Esophagus muscularis mucosa (tissue), 4 donors: ENCODE measurements at regions not wholly inside any gene's neighbourhood (a gene's known extent, or its start where the extent isn't known, plus 50 kb on each side); places are given as distances from the start of the nearest gene placed in this dataset.

Experiments
- EP300 ChIP-seq: sonication (generic); formaldehyde crosslinking; IDR thresholded peaks from one replicate; pipeline ENCODE4 v1.6.1; 2017; ENCODE audit warnings: antibody characterized with exemption
- POLR2A ChIP-seq: fragments of 450-650 bp; IDR thresholded peaks from one replicate; pipeline ENCODE4 v1.6.1; 2017; ENCODE audit warnings: antibody characterized with exemption, moderate library complexity, mild to moderate bottlenecking, low read depth
- POLR2AphosphoS5 ChIP-seq, 2 donors: sonication (generic); formaldehyde crosslinking; IDR thresholded peaks; one replicate each; pipeline ENCODE4 v1.6.1; 2017; ENCODE audit warnings: antibody characterized with exemption in 2 of 2
- TF ChIP-seq, protein P1 (sequence below), 3 experiments: fragments of 200-600 bp in 2 of 3; fragments of 450-650 bp in 1 of 3; sonication (generic) in 2 of 3; IDR thresholded peaks; one replicate each; pipeline ENCODE4 v1.5.1; 2017 to 2019; ENCODE audit warnings: antibody characterized with exemption in 3 of 3, mild to moderate bottlenecking in 2 of 3, moderate library complexity in 1 of 3

DNA sequence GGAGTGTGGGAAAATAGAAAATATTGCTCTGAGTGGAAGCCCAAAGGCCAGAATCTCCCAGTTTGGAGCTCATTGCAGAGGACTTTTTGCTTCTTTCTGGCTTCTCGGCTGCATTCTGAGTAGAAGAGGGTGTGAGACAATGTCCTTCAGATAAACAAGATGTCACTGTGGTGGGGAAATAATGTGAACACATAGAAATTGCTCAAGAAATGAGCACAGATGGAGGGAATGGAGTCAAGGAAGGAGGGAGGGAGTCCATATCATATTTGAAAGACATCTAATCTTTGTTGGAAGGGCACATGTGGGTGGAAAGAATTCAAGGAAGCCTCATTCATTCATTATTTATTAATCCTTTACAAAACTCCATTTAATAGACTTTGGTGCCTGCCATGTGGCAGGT, 145.3 kb downstream of the FAM43A start:
- TF ChIP-seq POLR2A, result no peak
- TF ChIP-seq, protein P1, sequence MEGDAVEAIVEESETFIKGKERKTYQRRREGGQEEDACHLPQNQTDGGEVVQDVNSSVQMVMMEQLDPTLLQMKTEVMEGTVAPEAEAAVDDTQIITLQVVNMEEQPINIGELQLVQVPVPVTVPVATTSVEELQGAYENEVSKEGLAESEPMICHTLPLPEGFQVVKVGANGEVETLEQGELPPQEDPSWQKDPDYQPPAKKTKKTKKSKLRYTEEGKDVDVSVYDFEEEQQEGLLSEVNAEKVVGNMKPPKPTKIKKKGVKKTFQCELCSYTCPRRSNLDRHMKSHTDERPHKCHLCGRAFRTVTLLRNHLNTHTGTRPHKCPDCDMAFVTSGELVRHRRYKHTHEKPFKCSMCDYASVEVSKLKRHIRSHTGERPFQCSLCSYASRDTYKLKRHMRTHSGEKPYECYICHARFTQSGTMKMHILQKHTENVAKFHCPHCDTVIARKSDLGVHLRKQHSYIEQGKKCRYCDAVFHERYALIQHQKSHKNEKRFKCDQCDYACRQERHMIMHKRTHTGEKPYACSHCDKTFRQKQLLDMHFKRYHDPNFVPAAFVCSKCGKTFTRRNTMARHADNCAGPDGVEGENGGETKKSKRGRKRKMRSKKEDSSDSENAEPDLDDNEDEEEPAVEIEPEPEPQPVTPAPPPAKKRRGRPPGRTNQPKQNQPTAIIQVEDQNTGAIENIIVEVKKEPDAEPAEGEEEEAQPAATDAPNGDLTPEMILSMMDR (IDR thresholded peaks at IDR 0.05), result no peak
- no peak for TF ChIP-seq EP300
- TF ChIP-seq POLR2AphosphoS5 (IDR thresholded peaks at IDR 0.05), result no peak
